HL-60 (cell line): ENCODE measurements at regions not wholly inside any gene's neighbourhood (a gene's known extent, or its start where the extent isn't known, plus 50 kb on each side); places are given as distances from the start of the nearest gene placed in this dataset.
"Not testable (repeated sequence)": the region's sequence is repeated elsewhere in the genome, so short reads cannot be mapped to it uniquely, and the experiment has no call there.

ENCODE experiments used
- DNase-seq, 2 experiments: peaks; one replicate each; pipeline ENCODE4 v3.0.0-alpha.2; 2010 to 2020; ENCODE audit warnings: low read depth in 1 of 2, low spot score in 1 of 2
- H3K27ac ChIP-seq: fragments of 250-450 bp; sonication (Bioruptor Pico); replicated peaks from 2 replicates; pipeline ENCODE4 v1.5.1; 2020; ENCODE audit warnings: mild to moderate bottlenecking, moderate library complexity
- H3K27me3 ChIP-seq: fragments of 250-450 bp; sonication (Bioruptor Pico); 2 replicates; pipeline ENCODE4 v1.5.1; 2021; ENCODE audit warnings: mild to moderate bottlenecking, moderate library complexity; ENCODE audit not compliant: insufficient read depth, poor library complexity, severe bottlenecking
- H3K4me3 ChIP-seq: replicated peaks from 2 replicates; pipeline ENCODE4 v1.5.1; 2011; ENCODE audit warnings: mild to moderate bottlenecking, control low read depth, low read length; ENCODE audit not compliant: insufficient read depth
- GABPA ChIP-seq: IDR thresholded peaks from 2 replicates; pipeline ENCODE4 v1.6.1; 2012; ENCODE audit warnings: low read depth
- POLR2AphosphoS5 ChIP-seq: IDR thresholded peaks from 2 replicates; pipeline ENCODE4 v1.6.1; 2012; ENCODE audit warnings: low read depth
- REST ChIP-seq: IDR thresholded peaks from 2 replicates; pipeline ENCODE4 v1.6.1; 2012; ENCODE audit warnings: low read depth; ENCODE audit not compliant: insufficient replicate concordance
- SPI1 ChIP-seq: IDR thresholded peaks from 2 replicates; pipeline ENCODE4 v1.6.1; 2012; ENCODE audit warnings: low read depth, mild to moderate bottlenecking, borderline replicate concordance
- TF ChIP-seq, protein P1 (sequence below): IDR thresholded peaks from one replicate; pipeline ENCODE4 v1.5.1; 2011; ENCODE audit warnings: low read length, control low read depth, inconsistent platforms; ENCODE audit not compliant: insufficient read depth

- Histone ChIP-seq H3K27me3 (no peaks in the 10 kb centered on the region), H3K4me3 (peak overlapping the region; percentile 60), H3K27ac (peak overlapping the region; percentile 79)
- TF ChIP-seq, protein P1, sequence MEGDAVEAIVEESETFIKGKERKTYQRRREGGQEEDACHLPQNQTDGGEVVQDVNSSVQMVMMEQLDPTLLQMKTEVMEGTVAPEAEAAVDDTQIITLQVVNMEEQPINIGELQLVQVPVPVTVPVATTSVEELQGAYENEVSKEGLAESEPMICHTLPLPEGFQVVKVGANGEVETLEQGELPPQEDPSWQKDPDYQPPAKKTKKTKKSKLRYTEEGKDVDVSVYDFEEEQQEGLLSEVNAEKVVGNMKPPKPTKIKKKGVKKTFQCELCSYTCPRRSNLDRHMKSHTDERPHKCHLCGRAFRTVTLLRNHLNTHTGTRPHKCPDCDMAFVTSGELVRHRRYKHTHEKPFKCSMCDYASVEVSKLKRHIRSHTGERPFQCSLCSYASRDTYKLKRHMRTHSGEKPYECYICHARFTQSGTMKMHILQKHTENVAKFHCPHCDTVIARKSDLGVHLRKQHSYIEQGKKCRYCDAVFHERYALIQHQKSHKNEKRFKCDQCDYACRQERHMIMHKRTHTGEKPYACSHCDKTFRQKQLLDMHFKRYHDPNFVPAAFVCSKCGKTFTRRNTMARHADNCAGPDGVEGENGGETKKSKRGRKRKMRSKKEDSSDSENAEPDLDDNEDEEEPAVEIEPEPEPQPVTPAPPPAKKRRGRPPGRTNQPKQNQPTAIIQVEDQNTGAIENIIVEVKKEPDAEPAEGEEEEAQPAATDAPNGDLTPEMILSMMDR, result peak; percentile 60
- TF ChIP-seq REST, result no peak
- peak; percentile 56 to 72 for DNase-seq
Measured at GRCh38 chr6:27752038-27752885, 159.9 kb downstream of the OR2B2 start.

- H3K27ac ChIP-seq, result no peak overlapping the region
- no peak overlapping the region for H3K4me3 ChIP-seq
- DNase-seq, result no peak
- H3K27me3 ChIP-seq, result no peaks in the 10 kb centered on the region
- TF ChIP-seq SPI1 (no peak), POLR2AphosphoS5 (no peak), REST (no peak), GABPA (no peak)
- TF ChIP-seq, protein P1, result no peak
Measured at GRCh38 chr6:27748661-27749060, 163.5 kb downstream of the OR2B2 start.

DNA sequence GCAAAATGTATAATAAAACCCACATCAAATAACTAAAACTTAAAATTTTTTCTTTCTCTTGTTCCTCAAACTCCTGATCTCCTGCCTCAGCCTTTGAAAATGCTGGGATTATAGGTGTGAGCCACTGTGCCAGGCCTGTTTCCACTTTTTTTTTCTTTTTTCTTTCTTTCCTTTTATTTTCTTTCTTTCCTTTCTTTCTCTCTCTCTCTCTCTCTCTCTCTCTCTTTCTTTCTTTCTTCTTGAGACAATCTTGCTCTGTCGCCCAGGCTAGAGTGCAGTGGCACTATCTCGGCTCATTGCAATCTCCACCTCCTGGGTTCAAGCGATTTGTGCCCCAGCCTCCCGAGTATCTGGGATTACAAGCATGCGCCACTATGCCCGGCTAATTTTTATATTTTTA, 164.6 kb downstream of the OR2B2 start:
- DNase-seq, result no peak
- TF ChIP-seq GABPA (no peak), SPI1 (no peak), POLR2AphosphoS5 (no peak), REST (no peak)
- TF ChIP-seq, protein P1, result no peak
- Histone ChIP-seq H3K27ac (no peak overlapping the region), H3K4me3 (no peak overlapping the region), H3K27me3 (no peaks in the 10 kb centered on the region)

GRCh38 chr6:27746860-27747259, 165.3 kb downstream of the OR2B2 start:
- not testable (repeated sequence) for DNase-seq, H3K4me3 ChIP-seq

More at GRCh38 chr6:27746860-27747259, 165.3 kb downstream of the OR2B2 start:
- H3K27ac ChIP-seq, H3K27me3 ChIP-seq: not testable (repeated sequence)
